ENCODE measurements at regions not wholly inside any gene's neighbourhood (a gene's known extent, or its start where the extent isn't known, plus 50 kb on each side); places are given as distances from the start of the nearest gene placed in this dataset.

- TF ChIP-seq CTCF (conservative IDR thresholded peaks at IDR 0.05) (no peak), EZH2 (IDR thresholded peaks at IDR 0.05; ENCODE audit: low read depth) (no peak)
- H3K4me1 ChIP-seq (replicated peaks; ENCODE audit: insufficient read depth) = peaks cover 38% of the 10 kb centered on the region
- H3F3A ChIP-seq (ENCODE audit: insufficient read depth, low read depth) = peaks cover 27% of the 10 kb centered on the region
- H3K27ac ChIP-seq = no peak overlapping the region
- no peaks in the 10 kb centered on the region for H3K27me3 ChIP-seq (ENCODE audit: insufficient read depth, low read depth)
- ChIA-PET CTCF (no interaction called here), POLR2A (ENCODE audit: unreplicated experiment) (no interaction called here)
- no peaks in the 10 kb centered on the region for H3K9me2 ChIP-seq (ENCODE audit: insufficient read depth)
- H3K4me2 ChIP-seq = no peak overlapping the region
- BruUV-seq (replicated peaks) = no TSS peak
- DNase-seq = no peak
- H3K36me3 ChIP-seq (ENCODE audit: low read depth) = no peaks in the 10 kb centered on the region
- H4K20me1 ChIP-seq (ENCODE audit: insufficient read depth) = no peaks in the 10 kb centered on the region
- intact Hi-C loops (cut with micrococcal nuclease; ENCODE audit: unreplicated experiment) = loop anchor here (5.0 kb wide), 2 partner anchors 635 to 1625 kb away; no protein-coding TSS in a partner anchor
- H2AFZ ChIP-seq = no peak overlapping the region
- H3K9me3 ChIP-seq (ENCODE audit: insufficient read depth, low read depth) = no peaks in the 10 kb centered on the region
- no peaks in the 10 kb centered on the region for H3K79me2 ChIP-seq (ENCODE audit: low read depth)
- no peak overlapping the region for H3K4me3 ChIP-seq
Observed at GRCh38 chr10:33012306-33012705, 54.3 kb upstream of the ITGB1 start.

DNA sequence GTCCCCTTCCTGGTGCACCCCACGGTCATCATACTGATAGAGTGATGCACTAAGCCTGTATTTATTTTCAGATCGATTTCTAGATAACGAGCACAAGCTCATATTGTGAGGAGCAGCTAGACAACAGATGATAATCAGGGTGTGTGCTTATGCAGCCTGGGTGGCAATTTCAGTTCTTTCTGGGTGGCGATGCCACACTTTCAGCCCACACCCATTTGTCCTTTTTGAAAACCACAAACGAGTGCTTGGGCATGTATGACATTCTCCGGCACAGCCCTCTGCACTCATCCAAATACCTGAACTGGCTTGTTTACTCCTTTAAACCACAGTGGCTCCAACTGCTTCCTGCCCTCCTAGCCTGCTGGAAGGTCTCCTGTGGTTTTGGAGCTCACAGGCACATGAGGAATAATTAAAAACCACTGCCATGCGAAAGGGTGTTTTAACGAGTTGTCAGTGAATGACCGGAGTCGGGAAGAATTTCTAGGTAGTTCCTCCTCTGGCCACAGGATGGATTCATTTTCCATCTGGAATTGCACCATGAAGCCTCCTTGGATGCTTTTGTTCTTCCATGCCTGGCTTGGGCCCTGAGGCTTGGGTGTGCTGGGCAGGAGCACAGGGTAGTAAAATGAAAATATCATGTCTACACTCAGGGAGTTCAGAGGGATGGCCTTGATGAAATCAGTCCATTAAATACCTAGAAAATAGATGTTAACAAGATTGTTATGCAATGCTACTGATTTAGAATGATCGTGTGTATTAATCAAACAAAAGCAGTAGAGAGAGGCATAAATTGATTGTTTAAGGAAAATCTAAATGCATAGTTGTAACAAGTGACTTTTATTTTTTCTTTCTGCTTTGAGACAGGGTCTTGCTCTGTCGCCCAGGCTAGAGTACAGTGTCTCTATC lies 52.4 kb upstream of the ITGB1 start:
- H3F3A ChIP-seq (ENCODE audit: insufficient read depth, low read depth) = peaks cover 45% of the 10 kb centered on the region
- peak overlapping the region; percentile 63 for H3K4me2 ChIP-seq
- no peak for TF ChIP-seq EZH2 (IDR thresholded peaks at IDR 0.05; ENCODE audit: low read depth)
- peak; percentile 52 for TF ChIP-seq CTCF (conservative IDR thresholded peaks at IDR 0.05)
- H4K20me1 ChIP-seq (ENCODE audit: insufficient read depth) = no peaks in the 10 kb centered on the region
- no peaks in the 10 kb centered on the region for H3K27me3 ChIP-seq (ENCODE audit: insufficient read depth, low read depth)
- no peaks in the 10 kb centered on the region for H3K9me3 ChIP-seq (ENCODE audit: insufficient read depth, low read depth)
- H2AFZ ChIP-seq = no peak overlapping the region
- H3K79me2 ChIP-seq (ENCODE audit: low read depth) = no peaks in the 10 kb centered on the region; the same call in 1 of the 2 replicates
- BruUV-seq (replicated peaks) = no TSS peak
- H3K36me3 ChIP-seq (ENCODE audit: low read depth) = no peaks in the 10 kb centered on the region
- ChIA-PET POLR2A (ENCODE audit: unreplicated experiment) (interaction anchor here (0.5 to 1.0 kb wide), 11 partner anchors 12 to 1309 kb away, joined by 3 to 13 read pairs (median 5); no protein-coding TSS in a partner anchor), CTCF (interaction anchor here (0.6 to 0.8 kb wide), 5 partner anchors 54 to 1700 kb away, joined by 3 to 4 read pairs (median 3); no protein-coding TSS in a partner anchor)
- H3K4me1 ChIP-seq (replicated peaks; ENCODE audit: insufficient read depth) = peaks cover 52% of the 10 kb centered on the region
- no peaks in the 10 kb centered on the region for H3K9me2 ChIP-seq (ENCODE audit: insufficient read depth)
- intact Hi-C loops (cut with micrococcal nuclease; ENCODE audit: unreplicated experiment) = loop anchor here (1.0 to 5.0 kb wide), 9 partner anchors 104 to 1627 kb away; no protein-coding TSS in a partner anchor
- no peak overlapping the region; the same call in 1 of the 2 replicates for H3K4me3 ChIP-seq
- DNase-seq = peak; percentile 75 to 97
- peak overlapping the region; percentile 92 for H3K27ac ChIP-seq

DNA sequence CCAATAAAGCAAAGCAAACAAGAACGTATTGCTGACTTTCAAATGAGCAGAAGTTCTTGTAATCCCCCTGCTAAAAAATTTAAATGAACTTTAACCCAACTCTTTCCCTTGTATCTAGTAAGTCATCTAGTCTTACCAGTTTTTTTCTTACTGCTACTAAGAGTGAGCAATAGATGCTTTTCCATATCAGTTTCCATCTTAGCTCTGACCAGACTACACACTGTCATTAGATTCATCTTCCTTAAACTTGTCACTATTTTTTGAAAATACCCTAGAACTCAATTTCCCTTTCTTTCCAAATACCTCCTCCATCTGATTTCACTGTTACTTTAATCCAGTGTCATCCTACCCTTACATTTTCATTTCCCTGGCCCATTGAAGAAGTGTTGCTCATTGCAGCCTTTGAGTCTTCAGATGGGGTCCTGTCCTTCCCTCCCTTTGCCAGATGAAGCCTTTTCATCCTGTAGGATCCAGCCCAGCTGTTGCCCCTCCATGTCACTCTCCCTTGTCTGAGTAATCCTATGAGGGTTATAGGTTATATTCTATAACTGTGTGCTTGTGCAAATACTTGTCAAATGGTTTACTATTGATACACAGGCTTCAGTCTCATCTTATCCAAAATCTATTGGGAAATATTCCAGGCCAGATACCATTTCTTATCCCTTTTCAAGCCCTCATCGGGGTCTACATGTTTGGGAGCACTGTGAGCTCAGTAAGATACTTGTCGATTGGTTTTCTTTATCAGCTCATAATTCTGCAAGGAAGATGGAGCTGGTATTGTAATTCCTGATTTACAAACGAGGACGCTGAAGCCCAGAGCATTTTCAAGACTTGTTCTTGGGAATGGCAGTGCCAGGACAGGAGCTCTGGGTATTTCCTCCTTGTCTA lies 51.5 kb upstream of the ITGB1 start:
- Histone ChIP-seq H3K36me3 (ENCODE audit: low read depth) (no peaks in the 10 kb centered on the region), H3F3A (ENCODE audit: insufficient read depth, low read depth) (peaks cover 52% of the 10 kb centered on the region), H3K27me3 (ENCODE audit: insufficient read depth, low read depth) (no peaks in the 10 kb centered on the region), H3K9me3 (ENCODE audit: insufficient read depth, low read depth) (no peaks in the 10 kb centered on the region), H3K4me2 (peak overlapping the region; percentile 63), H3K79me2 (ENCODE audit: low read depth) (no peaks in the 10 kb centered on the region; the same call in 1 of the 2 replicates), H4K20me1 (ENCODE audit: insufficient read depth) (no peaks in the 10 kb centered on the region), H2AFZ (no peak overlapping the region), H3K27ac (peak overlapping the region; percentile 92), H3K4me1 (replicated peaks; ENCODE audit: insufficient read depth) (peaks cover 59% of the 10 kb centered on the region), H3K9me2 (ENCODE audit: insufficient read depth) (no peaks in the 10 kb centered on the region), H3K4me3 (no peak overlapping the region)
- no peak for DNase-seq
- ChIA-PET CTCF (interaction anchor here (0.5 to 1.5 kb wide), 13 partner anchors 38 to 1701 kb away, joined by 3 to 5 read pairs (median 4); no protein-coding TSS in a partner anchor), POLR2A (ENCODE audit: unreplicated experiment) (interaction anchor here (0.5 to 1.2 kb wide), 15 partner anchors 11 to 1310 kb away, joined by 3 to 13 read pairs (median 5); no protein-coding TSS in a partner anchor)
- intact Hi-C loops (cut with micrococcal nuclease; ENCODE audit: unreplicated experiment) = loop anchor here (1.0 to 10.0 kb wide), 12 partner anchors 105 to 1628 kb away; partner anchors contain the start of gene CCDC7
- BruUV-seq (replicated peaks) = no TSS peak
- no peak for TF ChIP-seq CTCF (conservative IDR thresholded peaks at IDR 0.05)
- TF ChIP-seq EZH2 (IDR thresholded peaks at IDR 0.05; ENCODE audit: low read depth) = no peak

All from PC-9 (cell line).